8988T (cell line): ENCODE measurements at regions not wholly inside any gene's neighbourhood (a gene's known extent, or its start where the extent isn't known, plus 50 kb on each side); places are given as distances from the start of the nearest gene placed in this dataset.
"Not testable (repeated sequence)": the region's sequence is repeated elsewhere in the genome, so short reads cannot be mapped to it uniquely, and the experiment has no call there.

ENCODE experiments used
- DNase-seq: peaks from one replicate; pipeline ENCODE4 v3.0.0; 2011

- DNase-seq, result no peak
These were observed 222.9 kb downstream of the DSC3 start for GRCh38 chr18:30819619-30820018.

- no peak for DNase-seq
These were observed 228.1 kb downstream of the DSC3 start for GRCh38 chr18:30814446-30814845.

DNA sequence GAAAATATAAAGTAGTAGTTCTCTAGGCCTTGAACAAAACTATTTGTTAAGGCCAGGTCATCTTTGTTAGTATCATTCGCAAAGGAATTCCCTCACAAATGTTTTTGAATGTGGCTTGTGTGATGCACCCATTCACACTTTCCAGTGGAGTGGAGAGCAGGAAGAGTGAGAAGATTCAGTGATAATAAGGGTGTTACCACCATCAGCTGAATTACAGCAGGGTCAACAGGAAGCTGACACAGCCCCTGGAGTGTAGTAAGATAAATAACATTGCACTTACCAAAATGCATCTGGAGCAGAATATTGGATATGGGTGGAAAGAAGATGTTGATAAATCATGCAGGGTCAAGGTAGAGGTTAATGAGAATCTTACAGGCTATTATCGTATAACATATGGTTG, 231.0 kb downstream of the DSC3 start:
- DNase-seq, result no peak

DNA sequence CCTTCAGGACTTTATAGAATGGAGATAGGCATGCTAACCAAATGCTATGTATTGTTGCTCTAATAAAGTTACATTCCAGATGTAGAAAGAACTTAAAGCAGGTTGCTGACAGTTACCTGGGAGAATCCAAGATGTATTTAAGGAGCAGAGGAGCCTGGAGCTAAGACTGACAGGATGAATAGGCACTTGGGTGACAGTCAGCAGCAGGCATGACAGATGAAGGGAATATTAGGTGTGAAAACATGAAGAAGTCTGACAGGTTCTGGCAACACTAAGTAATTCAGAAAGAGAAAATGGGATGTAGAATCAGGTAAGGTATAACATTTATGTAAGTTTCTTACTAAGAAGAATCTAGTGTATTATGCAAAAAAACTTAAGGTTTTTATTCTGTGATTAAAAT, 232.0 kb downstream of the DSC3 start:
- no peak for DNase-seq

DNA sequence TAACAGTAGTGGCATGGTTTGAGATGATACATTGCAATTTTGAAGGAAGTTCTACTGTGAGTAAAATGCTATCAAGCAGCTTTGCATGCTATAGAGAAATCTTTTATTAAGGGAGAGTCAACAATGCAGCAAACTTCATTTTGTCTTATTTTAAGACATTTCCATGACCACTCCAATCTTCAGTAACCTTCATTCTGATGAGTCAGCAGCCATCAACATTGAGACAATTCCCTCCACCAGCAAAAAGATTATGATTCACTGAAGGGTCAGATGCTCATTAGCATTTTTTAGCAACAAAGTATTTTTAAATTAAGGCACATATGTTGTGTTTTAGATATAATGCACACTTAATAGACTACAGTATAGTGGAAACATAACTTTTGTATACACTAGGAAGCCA, 235.7 kb downstream of the DSC3 start:
- DNase-seq, result no peak

- no peak for DNase-seq
These were observed 241.7 kb downstream of the DSC3 start for GRCh38 chr18:30800800-30801199.

- no peak for DNase-seq
These were observed 250.5 kb downstream of the DSC3 start for GRCh38 chr18:30792051-30792450.

GRCh38 chr18:30788411-30788991, 254.0 kb downstream of the DSC3 start:
- not testable (repeated sequence) for DNase-seq

DNA sequence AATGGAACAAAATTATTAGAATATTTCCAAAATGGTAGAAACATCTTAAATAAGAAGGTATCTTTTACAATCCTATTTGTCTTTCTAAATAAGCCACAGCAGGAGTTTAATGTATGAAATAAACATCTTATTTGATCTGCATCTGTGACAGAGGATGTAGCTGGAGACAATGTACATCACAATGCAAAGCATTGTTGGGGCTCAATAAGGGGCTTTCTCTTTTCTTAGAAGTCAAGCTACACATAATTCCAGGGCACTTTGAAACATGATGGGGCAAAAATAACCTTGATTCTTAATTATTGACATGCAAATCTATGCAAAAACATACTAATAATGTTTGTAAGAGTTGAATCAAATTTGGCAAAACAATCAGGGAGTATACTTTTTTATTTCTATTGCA, 255.1 kb downstream of the DSC3 start:
- DNase-seq, result no peak

GRCh38 chr18:30781601-30782000, 260.9 kb downstream of the DSC3 start:
- no peak for DNase-seq

DNA sequence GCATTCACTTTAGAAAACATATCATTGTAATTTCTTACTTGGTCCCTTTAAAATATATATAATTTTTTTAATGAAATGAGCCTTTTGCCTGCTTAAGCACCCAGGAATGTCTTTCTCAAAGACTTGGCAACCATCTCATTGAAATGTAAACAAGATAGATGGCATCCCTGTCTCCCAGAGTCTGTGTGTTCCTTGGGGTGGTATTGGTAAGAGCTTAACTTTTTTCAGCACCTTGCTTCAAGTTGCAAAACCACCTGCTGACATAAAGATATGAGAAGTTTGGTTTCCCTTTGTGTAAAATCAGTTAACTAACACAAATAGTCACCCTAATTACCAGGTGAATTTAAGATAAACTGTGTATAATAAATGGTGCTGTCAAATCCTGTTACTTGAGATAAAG, 266.9 kb downstream of the DSC3 start:
- DNase-seq, result no peak

GRCh38 chr18:30772170-30772569, 270.4 kb downstream of the DSC3 start:
- not testable (repeated sequence) for DNase-seq

DNA sequence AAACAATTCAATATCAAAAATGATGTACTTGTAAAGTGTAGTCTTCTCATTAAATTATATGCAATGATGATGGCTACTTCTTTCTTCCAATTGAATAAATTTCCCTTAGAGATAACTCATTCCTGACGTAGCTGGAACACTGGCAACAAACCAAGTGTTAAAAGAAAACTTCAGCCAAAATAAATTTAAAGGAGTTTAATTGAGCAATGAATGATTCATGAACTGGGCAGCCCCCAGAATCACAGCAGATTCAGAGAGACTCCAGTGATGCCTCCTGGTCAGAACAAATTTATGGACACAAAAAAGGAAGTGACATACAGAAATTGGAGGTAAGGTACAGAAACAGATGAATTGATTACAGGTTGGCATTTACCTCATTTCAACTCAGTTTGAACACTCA, 276.5 kb downstream of the DSC3 start:
- DNase-seq, result no peak

DNA sequence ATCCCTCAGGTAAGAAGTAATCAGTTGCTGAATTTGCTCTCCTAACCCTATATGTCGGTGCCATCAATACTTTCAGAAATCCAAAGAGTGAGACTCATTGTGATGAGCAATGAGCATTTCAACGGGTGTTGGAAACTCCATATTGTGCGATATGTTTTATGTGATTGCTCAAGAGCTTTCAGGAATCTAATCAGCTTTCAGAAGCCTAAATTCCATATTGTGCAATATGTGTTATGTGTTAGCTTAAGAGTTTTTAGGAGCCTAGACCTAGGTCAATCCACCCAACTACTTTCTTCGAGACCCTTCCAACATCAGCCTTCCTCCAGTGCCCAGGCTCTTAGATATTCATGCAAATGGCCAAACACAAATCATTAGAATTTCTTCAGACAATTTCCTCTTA, 277.3 kb downstream of the DSC3 start:
- DNase-seq, result no peak

DNA sequence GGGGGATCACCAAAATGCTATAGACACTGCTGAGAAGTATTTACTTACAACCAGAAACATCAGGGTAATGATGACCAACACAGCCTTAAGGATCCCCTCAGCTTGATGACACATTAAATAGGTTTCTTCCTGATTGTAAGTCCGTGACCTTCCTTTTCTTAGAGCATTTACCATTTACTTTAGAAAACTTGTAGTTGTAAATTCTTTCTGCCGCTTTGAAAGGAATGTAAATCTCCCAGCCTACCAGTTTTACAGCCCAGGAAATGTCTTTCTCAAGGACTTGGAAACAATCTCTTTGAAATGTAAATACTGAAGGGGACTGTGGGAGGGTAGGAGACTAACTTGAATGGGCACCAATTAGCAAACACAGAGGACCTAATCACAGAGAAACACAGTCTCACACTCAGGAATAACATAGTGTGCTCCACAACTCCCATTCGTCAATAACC, 278.6 kb downstream of the DSC3 start:
- DNase-seq, result no peak

GRCh38 chr18:30754846-30755245, 287.7 kb downstream of the DSC3 start:
- DNase-seq, result no peak

- no peak for DNase-seq
These were observed 294.0 kb downstream of the DSC3 start for GRCh38 chr18:30748541-30748940.

DNA sequence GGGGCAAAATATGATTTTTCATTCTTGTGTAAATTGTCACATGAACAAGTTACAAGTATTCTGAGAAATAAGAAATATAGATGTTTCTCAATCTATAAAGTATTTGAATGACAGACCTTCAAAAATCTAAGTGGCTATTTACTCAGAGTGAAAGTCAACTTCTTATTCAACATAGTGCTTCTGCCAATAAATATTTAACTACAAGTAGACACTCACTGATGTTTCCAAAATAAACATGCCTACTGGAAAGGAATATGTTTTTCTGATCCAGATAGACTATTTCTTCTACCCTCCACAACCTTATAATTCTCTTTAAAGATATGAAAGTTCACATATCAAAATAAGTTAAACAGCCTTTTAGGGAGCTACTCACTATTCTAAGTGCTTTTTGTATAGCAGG, 296.3 kb downstream of the DSC3 start:
- DNase-seq, result no peak

GRCh38 chr18:30743033-30743432, 299.5 kb downstream of the DSC3 start:
- no peak for DNase-seq

- no peak for DNase-seq
These were observed 311.6 kb downstream of the DSC3 start for GRCh38 chr18:30730915-30731314.

DNA sequence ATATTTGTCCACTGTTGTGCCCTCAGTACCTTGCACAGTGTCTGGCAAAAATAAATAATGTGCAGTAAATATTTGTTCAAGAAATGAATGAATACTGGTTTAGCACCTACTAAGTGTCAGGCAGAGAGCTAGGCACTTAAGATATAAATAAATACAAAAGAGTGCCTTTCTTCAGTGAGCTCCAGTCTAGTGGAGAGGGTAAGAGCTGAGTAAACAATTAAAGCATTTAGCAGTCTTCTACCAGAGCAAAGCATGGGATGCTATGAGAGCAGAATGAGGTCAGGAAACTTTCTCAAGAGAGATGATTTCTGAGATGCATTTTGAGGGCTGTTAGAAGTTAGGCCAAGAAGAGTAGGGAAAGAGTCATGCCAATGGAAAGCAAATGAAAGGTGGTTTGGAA, 314.7 kb downstream of the DSC3 start:
- DNase-seq, result no peak

- DNase-seq, result no peak
These were observed 329.2 kb downstream of the DSC3 start for GRCh38 chr18:30713299-30713698.

- DNase-seq, result no peak
These were observed 330.2 kb downstream of the DSC3 start for GRCh38 chr18:30712383-30712782.

DNA sequence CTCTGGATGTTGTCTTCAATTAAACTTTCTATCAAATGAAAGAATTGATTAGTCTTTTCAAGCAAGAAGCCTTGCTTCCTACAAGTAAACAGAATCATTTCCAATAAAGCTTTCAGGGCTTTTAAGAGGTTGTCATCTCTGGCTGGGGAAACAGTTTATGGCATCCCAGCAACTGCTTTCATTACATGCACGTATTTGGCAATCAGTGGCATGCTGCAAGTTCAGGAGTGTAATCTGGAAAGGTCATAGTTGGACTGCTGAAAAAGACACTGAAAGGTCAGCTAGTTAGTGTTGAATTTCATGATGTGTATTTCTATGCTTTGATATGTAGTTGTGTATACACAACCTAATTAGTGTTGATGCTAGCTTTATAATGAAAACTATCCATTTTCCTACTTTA, 332.9 kb downstream of the DSC3 start:
- no peak for DNase-seq

DNA sequence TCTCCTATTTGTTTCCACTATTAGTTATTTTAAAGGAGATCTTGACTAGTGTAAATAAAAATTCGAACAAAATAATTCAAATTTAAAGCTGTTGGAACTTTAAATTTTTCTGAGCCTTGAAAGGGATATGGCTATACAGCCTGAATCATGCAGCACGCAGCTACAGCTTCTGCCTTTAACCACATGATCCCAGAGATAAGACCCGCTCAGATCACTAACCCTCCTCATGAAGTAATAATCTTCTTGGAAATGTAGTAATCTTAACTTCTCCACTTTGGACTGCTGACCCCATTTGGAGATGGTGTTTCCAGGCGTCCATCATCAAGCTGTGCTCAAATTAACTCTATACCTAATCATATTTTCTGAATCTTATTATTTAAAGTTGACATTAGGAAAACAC, 336.6 kb downstream of the DSC3 start:
- DNase-seq, result no peak

DNA sequence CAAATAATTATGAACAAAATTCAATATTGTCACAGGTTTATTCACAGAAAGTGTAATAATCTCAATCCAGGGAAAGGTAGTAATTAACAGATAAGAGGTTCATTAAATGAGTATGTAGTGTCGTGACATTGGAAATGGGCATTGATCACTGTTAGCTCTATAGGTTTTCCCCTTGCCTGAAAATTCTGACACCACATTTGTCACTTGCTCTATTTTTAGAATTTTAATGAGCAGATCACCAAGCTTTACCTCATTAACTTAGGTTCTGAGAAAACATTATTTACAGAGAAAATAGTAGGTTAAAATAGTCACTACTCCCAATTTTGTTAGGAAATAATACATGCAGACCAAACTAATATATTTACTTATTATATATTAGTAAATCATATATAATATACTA, 344.0 kb downstream of the DSC3 start:
- DNase-seq, result no peak
